Ovary (tissue), 7 donors: ENCODE measurements at regions not wholly inside any gene's neighbourhood (a gene's known extent, or its start where the extent isn't known, plus 50 kb on each side); places are given as distances from the start of the nearest gene placed in this dataset.

ENCODE experiments used
- DNase-seq, 5 donors: peaks; one replicate each; pipeline ENCODE4 v3.0.0-alpha.2; 2019 to 2020
- H3K27ac ChIP-seq, 2 donors: fragments of 200-600 bp; one replicate each; pipeline versions ENCODE4 v1.5.1 to v1.8.0; 2019 to 2022
- H3K27me3 ChIP-seq: fragments of 200-600 bp; one replicate; pipeline ENCODE4 v1.8.0; 2022
- H3K36me3 ChIP-seq: fragments of 200-600 bp; sonication (generic); one replicate; pipeline ENCODE4 v1.5.1; 2019
- H3K4me1 ChIP-seq: one replicate; pipeline ENCODE4 v1.8.1; 2013; ENCODE audit warnings: mild to moderate bottlenecking, moderate library complexity; ENCODE audit not compliant: insufficient read depth
- H3K4me3 ChIP-seq: fragments of 200-600 bp; sonication (generic); one replicate; pipeline ENCODE4 v1.5.1; 2017
- H3K9me3 ChIP-seq, 2 donors: fragments of 200-600 bp in 1 of 2; sonication (generic) in 1 of 2; one replicate each; pipeline versions ENCODE4 v1.5.1 to v1.8.1; 2013 to 2019; ENCODE audit warnings: mild to moderate bottlenecking in 1 of 2, moderate library complexity in 1 of 2
- EP300 ChIP-seq: sonication (generic); formaldehyde crosslinking; IDR thresholded peaks from one replicate; pipeline ENCODE4 v1.6.1; 2017; ENCODE audit warnings: antibody characterized with exemption
- POLR2A ChIP-seq: fragments of 450-650 bp; IDR thresholded peaks from one replicate; pipeline ENCODE4 v1.6.1; 2017; ENCODE audit warnings: antibody characterized with exemption, mild to moderate bottlenecking, moderate library complexity
- WGBS, 3 donors: extraction: QIAGEN DNeasy Blood & Tissue Kit in 1 of 3; methylation state at CpG; one replicate each; pipeline versions ENCODE4 v1.1.5 to v1.1.7; 2013 to 2017; 5-methylcytosine and 5-hydroxymethylcytosine counted together
- intact Hi-C, 4 donors: fragments of 100-400 bp; cut with DNase I; formaldehyde crosslinking; loops; one replicate each; pipeline versions ENCODE4 v1.11.0 to v1.15.1; 2022 to 2023
- TF ChIP-seq, protein P1 (sequence below), 3 donors: fragments of 450-650 bp in 2 of 3; fragments of 200-600 bp in 1 of 3; IDR thresholded peaks; one replicate each; pipeline versions ENCODE4 v1.5.1 to v1.8.0; 2016 to 2022; ENCODE audit warnings: antibody characterized with exemption in 3 of 3, mild to moderate bottlenecking in 1 of 3
- donor health status: DM: no; HTN: no; CAD: no; lungs with moderate emphysema.
- donor health status: DM: no; HTN: no; CAD: no.
- donor health status: Bipolar disorder and iron deficiency.
- donor health status: DM: no; HTN: no; CAD: no.
- donor health status: DM: yes; HTN: yes; CAD: no.

- Histone ChIP-seq H3K27ac (peak overlapping the region in 1 of 2 donors; percentile 14), H3K9me3 (no peaks in the 10 kb centered on the region), H3K4me1 (peaks cover 9% of the 10 kb centered on the region), H3K36me3 (no peaks in the 10 kb centered on the region), H3K27me3 (no peaks in the 10 kb centered on the region), H3K4me3 (no peak overlapping the region)
- no peak for TF ChIP-seq EP300
- TF ChIP-seq, protein P1, sequence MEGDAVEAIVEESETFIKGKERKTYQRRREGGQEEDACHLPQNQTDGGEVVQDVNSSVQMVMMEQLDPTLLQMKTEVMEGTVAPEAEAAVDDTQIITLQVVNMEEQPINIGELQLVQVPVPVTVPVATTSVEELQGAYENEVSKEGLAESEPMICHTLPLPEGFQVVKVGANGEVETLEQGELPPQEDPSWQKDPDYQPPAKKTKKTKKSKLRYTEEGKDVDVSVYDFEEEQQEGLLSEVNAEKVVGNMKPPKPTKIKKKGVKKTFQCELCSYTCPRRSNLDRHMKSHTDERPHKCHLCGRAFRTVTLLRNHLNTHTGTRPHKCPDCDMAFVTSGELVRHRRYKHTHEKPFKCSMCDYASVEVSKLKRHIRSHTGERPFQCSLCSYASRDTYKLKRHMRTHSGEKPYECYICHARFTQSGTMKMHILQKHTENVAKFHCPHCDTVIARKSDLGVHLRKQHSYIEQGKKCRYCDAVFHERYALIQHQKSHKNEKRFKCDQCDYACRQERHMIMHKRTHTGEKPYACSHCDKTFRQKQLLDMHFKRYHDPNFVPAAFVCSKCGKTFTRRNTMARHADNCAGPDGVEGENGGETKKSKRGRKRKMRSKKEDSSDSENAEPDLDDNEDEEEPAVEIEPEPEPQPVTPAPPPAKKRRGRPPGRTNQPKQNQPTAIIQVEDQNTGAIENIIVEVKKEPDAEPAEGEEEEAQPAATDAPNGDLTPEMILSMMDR (IDR thresholded peaks at IDR 0.05), result no peak
- no peak for TF ChIP-seq POLR2A
- 33 to 34% (median 34%) methylated on average over 15 of the region's 15 CpGs for WGBS, 3 donors
- DNase-seq, result peak; percentile 9 to 45 (median 21)
- intact Hi-C loops, result no loop called here
These were observed 76.8 kb upstream of the SEM1 start for GRCh38 chr7:96786261-96786997.

- H3K4me3 ChIP-seq, result no peak overlapping the region
- H3K27ac ChIP-seq, result peak overlapping the region in 1 of 2 donors; percentile 14
- no peaks in the 10 kb centered on the region for H3K9me3 ChIP-seq
- intact Hi-C loops, result no loop called here
- TF ChIP-seq EP300 (no peak), POLR2A (no peak)
- TF ChIP-seq, protein P1 (IDR thresholded peaks at IDR 0.05), result no peak
- no peaks in the 10 kb centered on the region for H3K36me3 ChIP-seq
- peaks cover 9% of the 10 kb centered on the region for H3K4me1 ChIP-seq
- no peaks in the 10 kb centered on the region for H3K27me3 ChIP-seq
- DNase-seq, result no peak
These were observed 77.4 kb upstream of the SEM1 start for GRCh38 chr7:96786998-96787395.

GRCh38 chr7:96789914-96790313, 80.3 kb upstream of the SEM1 start:
- peaks cover 9% of the 10 kb centered on the region for H3K4me1 ChIP-seq
- intact Hi-C loops, result no loop called here
- no peaks in the 10 kb centered on the region for H3K36me3 ChIP-seq
- H3K27ac ChIP-seq, result no peak overlapping the region
- DNase-seq, result no peak
- no peaks in the 10 kb centered on the region for H3K9me3 ChIP-seq
- H3K27me3 ChIP-seq, result no peaks in the 10 kb centered on the region
- TF ChIP-seq, protein P1 (IDR thresholded peaks at IDR 0.05), result no peak
- TF ChIP-seq POLR2A (no peak), EP300 (no peak)
- no peak overlapping the region for H3K4me3 ChIP-seq

GRCh38 chr7:96792115-96792514, 82.5 kb upstream of the SEM1 start:
- TF ChIP-seq, protein P1 (IDR thresholded peaks at IDR 0.05), result no peak
- TF ChIP-seq POLR2A (no peak), EP300 (no peak)
- no peaks in the 10 kb centered on the region for H3K36me3 ChIP-seq
- intact Hi-C loops, result no loop called here
- H3K4me1 ChIP-seq, result peaks cover 1% of the 10 kb centered on the region
- H3K4me3 ChIP-seq, result no peak overlapping the region
- WGBS, 3 donors, result 73 to 79% (median 78%) methylated on average over 2 of the region's 2 CpGs
- no peak overlapping the region for H3K27ac ChIP-seq
- no peaks in the 10 kb centered on the region for H3K9me3 ChIP-seq
- no peaks in the 10 kb centered on the region for H3K27me3 ChIP-seq
- DNase-seq, result no peak
